Ureter (tissue), 1 donor: ENCODE measurements at regions not wholly inside any gene's neighbourhood (a gene's known extent, or its start where the extent isn't known, plus 50 kb on each side); places are given as distances from the start of the nearest gene placed in this dataset.
"Not testable (repeated sequence)": the region's sequence is repeated elsewhere in the genome, so short reads cannot be mapped to it uniquely, and the experiment has no call there.

ENCODE experiments used
- DNase-seq: peaks from one replicate; pipeline ENCODE4 v3.0.0-alpha.2; 2020; ENCODE audit warnings: low spot score
- donor health status: DM: yes; HTN: yes; CAD: no.

DNA sequence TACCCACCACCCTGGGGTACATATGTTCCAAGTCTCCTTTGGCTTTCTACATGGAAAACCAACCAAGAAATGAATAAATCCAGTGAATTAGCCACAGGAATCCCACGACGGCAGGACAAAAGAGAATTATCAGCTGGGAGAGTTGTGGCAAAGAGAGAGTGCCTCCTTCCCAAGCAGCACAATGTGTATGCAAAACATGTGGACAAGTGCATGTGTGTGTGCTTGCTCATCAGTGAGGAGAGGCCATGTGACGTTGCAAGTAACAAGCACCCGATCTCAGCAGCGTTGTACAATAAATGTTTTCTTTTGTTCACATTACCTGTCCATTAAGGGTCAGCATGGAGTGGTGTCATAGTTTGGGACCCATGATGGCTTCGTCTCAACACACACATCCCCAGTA, 50.0 kb upstream of the EMX2 start:
- DNase-seq = no peak

GRCh38 chr10:117488004-117488403, 54.5 kb upstream of the EMX2 start:
- no peak for DNase-seq

- DNase-seq = no peak
Measured at GRCh38 chr10:117486606-117487005, 55.9 kb upstream of the EMX2 start.

DNA sequence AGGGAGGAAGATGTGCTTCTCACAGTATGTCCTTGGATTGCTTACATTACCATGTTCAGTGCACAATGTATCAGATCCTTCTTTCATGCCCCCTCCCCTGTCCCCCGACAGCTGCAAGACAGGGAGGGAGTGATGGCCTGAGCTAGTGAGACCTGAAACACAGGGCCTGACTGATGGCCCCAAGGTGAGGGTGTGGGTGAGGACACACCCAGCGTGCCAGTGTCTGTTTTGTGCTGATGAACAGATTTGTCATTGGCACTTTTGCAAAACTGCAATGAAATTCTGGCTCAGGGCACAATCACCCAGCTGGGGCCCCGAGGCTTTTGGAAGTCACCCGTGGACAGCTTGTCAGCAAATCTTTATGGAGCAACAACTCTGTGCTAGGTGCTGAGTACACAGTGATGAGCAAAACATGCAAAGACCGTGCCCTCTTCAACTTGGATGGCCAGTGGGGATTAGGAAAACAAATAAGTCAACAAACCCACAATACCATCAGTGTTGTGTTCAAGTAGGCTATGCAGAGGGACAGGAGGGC, 59.4 kb upstream of the EMX2 start:
- no peak for DNase-seq

- not testable (repeated sequence) for DNase-seq
Measured at GRCh38 chr10:117481011-117481410, 61.5 kb upstream of the EMX2 start.

DNA sequence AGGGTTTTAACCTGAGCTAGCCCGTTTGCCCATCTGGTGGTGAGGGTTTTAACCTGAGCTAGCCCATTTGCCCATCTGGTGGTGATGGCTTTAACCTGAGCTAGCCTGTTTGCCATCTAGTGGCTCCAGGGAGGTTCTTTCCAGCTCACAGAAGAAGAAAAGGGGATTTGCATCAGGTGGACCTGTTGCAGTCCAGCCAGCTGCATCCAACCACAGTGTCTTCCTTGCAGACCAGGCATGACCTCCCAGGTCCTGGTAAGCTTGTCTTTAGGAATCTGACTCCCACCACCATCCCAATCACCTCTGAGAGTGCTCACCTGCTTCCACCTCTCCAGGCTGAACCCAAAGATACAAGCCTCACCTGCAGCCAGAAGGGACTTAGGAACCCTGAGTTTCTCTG, 62.4 kb upstream of the EMX2 start:
- no peak for DNase-seq

- DNase-seq = no peak
Measured at GRCh38 chr10:117477961-117478670, 64.4 kb upstream of the EMX2 start.

GRCh38 chr10:117477211-117477947, 65.2 kb upstream of the EMX2 start:
- DNase-seq = no peak

- no peak for DNase-seq
Measured at GRCh38 chr10:117476716-117477115, 65.8 kb upstream of the EMX2 start.

- no peak for DNase-seq
Measured at GRCh38 chr10:117476281-117476680, 66.3 kb upstream of the EMX2 start.

DNA sequence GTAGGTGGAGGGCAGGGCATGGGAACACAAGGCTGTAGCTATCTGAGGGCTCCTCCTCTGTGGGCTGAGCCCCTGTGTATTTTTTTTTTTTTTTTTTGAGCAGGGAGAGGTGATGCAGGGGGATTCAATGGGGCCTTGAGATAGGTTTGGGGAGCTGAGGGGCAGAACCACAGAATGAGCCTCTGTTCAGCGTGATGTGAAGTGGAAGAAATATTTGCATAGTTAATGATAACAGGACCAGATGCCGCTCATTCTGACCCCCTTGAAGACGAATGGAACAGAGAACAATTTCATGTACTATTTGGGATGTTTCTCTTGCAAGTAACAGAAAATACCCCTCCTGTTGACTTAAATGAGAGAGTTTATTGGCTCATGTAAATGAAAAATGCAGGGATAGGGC, 69.7 kb upstream of the EMX2 start:
- DNase-seq = no peak

- no peak for DNase-seq
Measured at GRCh38 chr10:117471344-117471874, 71.1 kb upstream of the EMX2 start.

DNA sequence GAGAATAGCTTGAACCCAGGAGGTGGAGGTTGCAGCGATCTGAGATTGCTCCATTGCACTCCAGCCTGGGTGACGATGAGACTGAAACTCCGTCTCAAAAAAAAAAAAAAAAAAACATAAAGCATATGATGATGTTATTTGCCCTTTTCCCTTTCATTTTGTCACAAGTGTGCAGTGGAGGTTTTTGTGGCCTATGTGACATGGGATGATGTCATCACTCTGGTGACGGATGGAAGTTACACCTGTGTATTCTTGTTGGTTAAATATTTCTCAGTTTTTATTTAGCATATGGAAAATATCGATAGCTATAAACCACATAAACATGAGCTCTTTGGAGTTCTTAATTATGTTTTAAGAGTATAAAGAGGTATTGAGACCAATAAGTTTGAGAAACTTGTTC, 71.8 kb upstream of the EMX2 start:
- no peak for DNase-seq

GRCh38 chr10:117468665-117469064, 73.9 kb upstream of the EMX2 start:
- DNase-seq = no peak

- no peak for DNase-seq
Measured at GRCh38 chr10:117464176-117464575, 78.4 kb upstream of the EMX2 start.

GRCh38 chr10:117463545-117463920, 79.0 kb upstream of the EMX2 start:
- DNase-seq = no peak

DNA sequence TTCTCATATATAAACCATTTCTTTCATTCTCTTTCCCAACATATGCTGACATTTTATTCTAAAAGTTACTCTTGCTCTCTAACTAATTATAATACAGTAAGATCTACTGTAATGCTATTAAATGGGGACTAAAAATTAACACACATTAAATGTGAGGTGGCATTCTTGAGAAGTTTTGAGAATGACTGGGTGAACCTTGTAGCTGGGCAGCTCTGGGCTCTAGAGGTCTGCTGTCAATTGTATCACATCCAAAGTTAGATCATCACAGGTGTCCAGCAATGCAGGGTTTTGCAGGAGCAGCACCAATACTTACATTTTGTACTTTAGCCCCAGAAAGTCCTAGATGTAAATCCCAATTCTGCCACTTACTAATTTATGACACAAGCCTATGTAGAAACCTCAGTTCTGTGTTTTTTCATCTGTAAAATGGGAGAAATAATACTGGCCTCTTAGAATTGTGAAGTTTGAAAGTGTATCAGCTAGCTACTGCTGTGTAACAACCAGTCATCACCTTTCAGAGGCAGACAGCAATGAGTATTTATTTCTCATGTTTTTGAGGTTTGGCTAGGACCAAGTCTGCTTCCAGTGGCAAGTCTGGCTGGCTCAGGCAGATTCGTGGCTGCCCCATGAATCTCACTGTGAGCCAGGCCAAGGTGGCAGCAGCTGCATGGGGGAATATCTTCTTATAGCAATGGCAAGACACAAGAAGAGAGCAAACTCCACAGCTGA, 79.6 kb upstream of the EMX2 start:
- DNase-seq = no peak

GRCh38 chr10:117462424-117462792, 80.1 kb upstream of the EMX2 start:
- DNase-seq = no peak

GRCh38 chr10:117461766-117462423, 80.7 kb upstream of the EMX2 start:
- DNase-seq = peak; percentile 85

DNA sequence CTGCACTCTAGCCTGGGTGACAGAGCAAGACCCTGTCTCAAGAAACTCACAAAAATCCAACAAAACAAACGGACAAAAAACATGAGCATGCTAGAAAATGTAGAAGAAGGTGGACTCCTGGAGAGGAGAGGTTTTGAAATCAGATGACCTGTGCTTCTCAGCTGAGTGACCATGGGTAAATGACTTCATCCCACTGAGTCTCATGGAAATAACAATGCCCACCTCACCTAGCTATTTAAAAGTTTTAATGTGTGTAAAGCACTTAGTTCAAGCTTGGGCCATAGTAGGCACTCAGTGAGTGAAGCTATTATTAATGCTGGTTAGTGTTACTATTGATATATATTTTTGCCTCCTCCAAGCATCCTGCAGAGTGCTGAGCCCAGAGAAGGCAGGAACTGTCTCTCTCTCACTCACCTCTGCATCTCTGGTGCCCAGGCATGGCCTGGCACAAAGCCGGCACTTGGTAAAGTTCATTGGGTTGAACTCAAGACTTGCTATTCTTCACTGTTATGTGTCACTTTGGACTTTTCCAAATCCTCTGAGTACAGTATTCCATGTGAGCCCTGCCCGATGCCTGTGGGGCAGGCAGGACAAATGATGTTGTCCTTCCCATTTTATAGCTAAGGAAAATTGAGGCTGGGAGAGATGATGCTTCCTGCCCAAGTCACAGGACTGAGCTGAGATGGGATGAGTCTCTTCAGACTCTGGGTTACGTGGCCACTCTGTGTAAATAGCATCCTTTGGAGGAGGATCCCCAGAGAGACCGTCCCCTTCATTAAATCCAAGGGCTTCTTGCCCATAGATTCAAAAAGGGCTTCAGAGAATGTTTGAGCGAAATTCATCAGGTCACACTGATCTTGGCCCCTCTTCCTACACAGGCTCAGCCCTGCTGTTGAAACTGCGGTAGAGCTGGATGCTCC, 81.4 kb upstream of the EMX2 start:
- DNase-seq = no peak

- DNase-seq = no peak
Measured at GRCh38 chr10:117458571-117458970, 83.3 kb upstream of the PDZD8 start.
